ENCODE measurements at regions not wholly inside any gene's neighbourhood (a gene's known extent, or its start where the extent isn't known, plus 50 kb on each side); places are given as distances from the start of the nearest gene placed in this dataset.

DNA sequence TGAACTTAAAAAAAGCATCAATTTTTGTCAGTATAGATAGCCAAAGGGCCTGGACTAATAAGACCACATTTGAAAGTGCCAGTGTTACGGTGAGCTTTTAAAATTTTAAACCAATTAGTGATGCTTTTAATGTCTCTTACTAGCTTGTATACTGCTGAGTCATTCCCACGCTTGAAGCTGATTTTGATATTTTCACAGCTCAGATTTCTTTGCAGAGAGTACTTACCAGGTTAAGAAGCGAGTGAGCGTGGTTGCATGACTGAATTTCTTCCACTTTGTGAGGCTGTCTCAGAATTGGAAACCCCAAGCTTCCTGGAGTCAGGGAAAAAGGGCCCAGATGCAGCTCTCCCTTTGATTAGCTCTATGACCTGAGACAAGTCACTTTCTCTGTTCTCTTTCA lies 74.5 kb upstream of the NBEA start:
- TF ChIP-seq MYC (IDR thresholded peaks at IDR 0.05; ENCODE audit: low read depth, low read length) = no peak
- no peak for TF ChIP-seq POLR2A (IDR thresholded peaks at IDR 0.05; ENCODE audit: extremely low read depth, insufficient read length)
- TF ChIP-seq, protein P1, sequence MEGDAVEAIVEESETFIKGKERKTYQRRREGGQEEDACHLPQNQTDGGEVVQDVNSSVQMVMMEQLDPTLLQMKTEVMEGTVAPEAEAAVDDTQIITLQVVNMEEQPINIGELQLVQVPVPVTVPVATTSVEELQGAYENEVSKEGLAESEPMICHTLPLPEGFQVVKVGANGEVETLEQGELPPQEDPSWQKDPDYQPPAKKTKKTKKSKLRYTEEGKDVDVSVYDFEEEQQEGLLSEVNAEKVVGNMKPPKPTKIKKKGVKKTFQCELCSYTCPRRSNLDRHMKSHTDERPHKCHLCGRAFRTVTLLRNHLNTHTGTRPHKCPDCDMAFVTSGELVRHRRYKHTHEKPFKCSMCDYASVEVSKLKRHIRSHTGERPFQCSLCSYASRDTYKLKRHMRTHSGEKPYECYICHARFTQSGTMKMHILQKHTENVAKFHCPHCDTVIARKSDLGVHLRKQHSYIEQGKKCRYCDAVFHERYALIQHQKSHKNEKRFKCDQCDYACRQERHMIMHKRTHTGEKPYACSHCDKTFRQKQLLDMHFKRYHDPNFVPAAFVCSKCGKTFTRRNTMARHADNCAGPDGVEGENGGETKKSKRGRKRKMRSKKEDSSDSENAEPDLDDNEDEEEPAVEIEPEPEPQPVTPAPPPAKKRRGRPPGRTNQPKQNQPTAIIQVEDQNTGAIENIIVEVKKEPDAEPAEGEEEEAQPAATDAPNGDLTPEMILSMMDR (IDR thresholded peaks at IDR 0.05; ENCODE audit: low read depth, low read length) = no peak
